Erythroblast (primary cell): ENCODE measurements at regions not wholly inside any gene's neighbourhood (a gene's known extent, or its start where the extent isn't known, plus 50 kb on each side); places are given as distances from the start of the nearest gene placed in this dataset.

ENCODE experiments used
- GATA1 ChIP-seq: IDR thresholded peaks from 2 replicates; pipeline ENCODE4 v1.6.1; 2011; ENCODE audit warnings: low read depth, mild to moderate bottlenecking, control low read depth, low read length, moderate library complexity
- POLR2A ChIP-seq: IDR thresholded peaks from 2 replicates; pipeline ENCODE4 v1.6.1; 2011; ENCODE audit warnings: mild to moderate bottlenecking, low read length

DNA sequence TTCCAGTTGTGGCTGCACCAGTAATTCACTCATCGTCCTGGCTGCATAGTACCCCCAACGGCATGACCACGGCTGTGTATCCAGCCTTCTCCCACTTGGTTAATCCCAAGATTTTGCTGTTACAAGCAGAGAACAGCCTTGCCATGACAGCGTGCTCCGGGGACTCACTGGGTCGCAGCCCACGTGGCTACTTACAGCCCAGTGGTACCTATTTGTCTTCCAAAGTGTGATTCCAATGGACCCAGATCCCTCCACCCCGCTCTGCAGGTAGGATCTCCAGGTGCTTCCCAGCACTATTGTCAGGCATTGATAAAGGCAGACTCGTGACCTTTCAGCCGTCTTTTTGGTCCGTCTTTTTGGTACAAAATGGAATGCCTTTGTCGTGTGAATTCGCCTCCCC, 119.0 kb upstream of the FGF3 start:
- no peak for TF ChIP-seq POLR2A
- no peak for TF ChIP-seq GATA1
